C4-2B (cell line): ENCODE measurements at regions not wholly inside any gene's neighbourhood (a gene's known extent, or its start where the extent isn't known, plus 50 kb on each side); places are given as distances from the start of the nearest gene placed in this dataset.

Source experiments
- CTCF ChIP-seq: fragments of 450-650 bp; conservative IDR thresholded peaks from 2 replicates; pipeline ENCODE4 v1.5.1; 2017; ENCODE audit warnings: mild to moderate bottlenecking
- ZFX ChIP-seq: fragments of 450-650 bp; IDR thresholded peaks from 2 replicates; pipeline ENCODE4 v1.6.1; 2017

GRCh38 chr18:2326999-2327398 is 244.3 kb downstream of the METTL4 start:
- TF ChIP-seq CTCF (no peak), ZFX (no peak)
